ENCODE measurements at regions not wholly inside any gene's neighbourhood (a gene's known extent, or its start where the extent isn't known, plus 50 kb on each side); places are given as distances from the start of the nearest gene placed in this dataset.

GRCh38 chr4:18847249-18847890 lies 825.8 kb upstream of the LCORL start:
- ChIA-PET CTCF (no interaction called here), POLR2A (no interaction called here)
- Histone ChIP-seq H3K4me1 (no peaks in the 10 kb centered on the region), H3K4me3 (ENCODE audit: low read depth, low read length) (no peak overlapping the region), H3K9me3 (no peaks in the 10 kb centered on the region), H3K27me3 (replicated peaks; ENCODE audit: control insufficient read depth, insufficient read depth, low read length) (no peaks in the 10 kb centered on the region), H3K36me3 (ENCODE audit: control insufficient read depth, insufficient read depth, low read length) (no peaks in the 10 kb centered on the region)
- H3K36me3 Mint-ChIP-seq (ENCODE audit: insufficient read depth, unreplicated experiment) = no peaks in the 10 kb centered on the region
- H3K9me3 Mint-ChIP-seq (ENCODE audit: unreplicated experiment) = peaks cover 36% of the 10 kb centered on the region
- no peaks in the 10 kb centered on the region for H3K4me1 Mint-ChIP-seq (ENCODE audit: low read depth, unreplicated experiment)
- intact Hi-C loops (cut with micrococcal nuclease; ENCODE audit: unreplicated experiment) = no loop called here
- H3K27ac Mint-ChIP-seq (ENCODE audit: unreplicated experiment) = no peak overlapping the region
- no peaks in the 10 kb centered on the region for H3K27me3 Mint-ChIP-seq (ENCODE audit: insufficient read depth, unreplicated experiment)
- H3K4me3 Mint-ChIP-seq (ENCODE audit: unreplicated experiment) = no peak overlapping the region
- no TSS peak for BruUV-seq (replicated peaks)
- TF ChIP-seq, protein P1, sequence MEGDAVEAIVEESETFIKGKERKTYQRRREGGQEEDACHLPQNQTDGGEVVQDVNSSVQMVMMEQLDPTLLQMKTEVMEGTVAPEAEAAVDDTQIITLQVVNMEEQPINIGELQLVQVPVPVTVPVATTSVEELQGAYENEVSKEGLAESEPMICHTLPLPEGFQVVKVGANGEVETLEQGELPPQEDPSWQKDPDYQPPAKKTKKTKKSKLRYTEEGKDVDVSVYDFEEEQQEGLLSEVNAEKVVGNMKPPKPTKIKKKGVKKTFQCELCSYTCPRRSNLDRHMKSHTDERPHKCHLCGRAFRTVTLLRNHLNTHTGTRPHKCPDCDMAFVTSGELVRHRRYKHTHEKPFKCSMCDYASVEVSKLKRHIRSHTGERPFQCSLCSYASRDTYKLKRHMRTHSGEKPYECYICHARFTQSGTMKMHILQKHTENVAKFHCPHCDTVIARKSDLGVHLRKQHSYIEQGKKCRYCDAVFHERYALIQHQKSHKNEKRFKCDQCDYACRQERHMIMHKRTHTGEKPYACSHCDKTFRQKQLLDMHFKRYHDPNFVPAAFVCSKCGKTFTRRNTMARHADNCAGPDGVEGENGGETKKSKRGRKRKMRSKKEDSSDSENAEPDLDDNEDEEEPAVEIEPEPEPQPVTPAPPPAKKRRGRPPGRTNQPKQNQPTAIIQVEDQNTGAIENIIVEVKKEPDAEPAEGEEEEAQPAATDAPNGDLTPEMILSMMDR (IDR thresholded peaks at IDR 0.05; ENCODE audit: insufficient read depth in 1 of 2, low read depth in 1 of 2, low read length in 1 of 2, severe bottlenecking in 1 of 2, unreplicated experiment in 1 of 2) = no peak
- no peak for DNase-seq

- Histone ChIP-seq H3K9me3 (no peaks in the 10 kb centered on the region), H3K27me3 (replicated peaks; ENCODE audit: control insufficient read depth, insufficient read depth, low read length) (no peaks in the 10 kb centered on the region), H3K4me1 (no peaks in the 10 kb centered on the region), H3K36me3 (ENCODE audit: control insufficient read depth, insufficient read depth, low read length) (no peaks in the 10 kb centered on the region), H3K4me3 (ENCODE audit: low read depth, low read length) (no peak overlapping the region)
- POLR2A ChIA-PET = no interaction called here
- Mint-ChIP-seq H3K27ac (ENCODE audit: unreplicated experiment) (no peak overlapping the region), H3K4me1 (ENCODE audit: low read depth, unreplicated experiment) (no peaks in the 10 kb centered on the region), H3K27me3 (ENCODE audit: insufficient read depth, unreplicated experiment) (no peaks in the 10 kb centered on the region), H3K36me3 (ENCODE audit: insufficient read depth, unreplicated experiment) (no peaks in the 10 kb centered on the region), H3K9me3 (ENCODE audit: unreplicated experiment) (peaks cover 36% of the 10 kb centered on the region), H3K4me3 (ENCODE audit: unreplicated experiment) (no peak overlapping the region)
- DNase-seq = no peak
- no TSS peak for BruUV-seq (replicated peaks)
- CTCF ChIA-PET = no interaction called here
- intact Hi-C loops (cut with micrococcal nuclease; ENCODE audit: unreplicated experiment) = no loop called here
- TF ChIP-seq, protein P1 (IDR thresholded peaks at IDR 0.05; ENCODE audit: insufficient read depth in 1 of 2, low read depth in 1 of 2, low read length in 1 of 2, severe bottlenecking in 1 of 2, unreplicated experiment in 1 of 2) = no peak
Measured at GRCh38 chr4:18846313-18846712, 824.8 kb upstream of the LCORL start.

- no peaks in the 10 kb centered on the region for H3K27me3 Mint-ChIP-seq (ENCODE audit: insufficient read depth, unreplicated experiment)
- no peak overlapping the region for H3K27ac Mint-ChIP-seq (ENCODE audit: unreplicated experiment)
- H3K4me1 Mint-ChIP-seq (ENCODE audit: low read depth, unreplicated experiment) = no peaks in the 10 kb centered on the region
- no peak for DNase-seq
- Histone ChIP-seq H3K4me1 (no peaks in the 10 kb centered on the region), H3K36me3 (ENCODE audit: control insufficient read depth, insufficient read depth, low read length) (no peaks in the 10 kb centered on the region), H3K27me3 (replicated peaks; ENCODE audit: control insufficient read depth, insufficient read depth, low read length) (no peaks in the 10 kb centered on the region), H3K9me3 (no peaks in the 10 kb centered on the region), H3K4me3 (ENCODE audit: low read depth, low read length) (no peak overlapping the region)
- peaks cover 40% of the 10 kb centered on the region for H3K9me3 Mint-ChIP-seq (ENCODE audit: unreplicated experiment)
- TF ChIP-seq, protein P1 (IDR thresholded peaks at IDR 0.05; ENCODE audit: insufficient read depth in 1 of 2, low read depth in 1 of 2, low read length in 1 of 2, severe bottlenecking in 1 of 2, unreplicated experiment in 1 of 2) = no peak
- H3K36me3 Mint-ChIP-seq (ENCODE audit: insufficient read depth, unreplicated experiment) = no peaks in the 10 kb centered on the region
- H3K4me3 Mint-ChIP-seq (ENCODE audit: unreplicated experiment) = no peak overlapping the region
- POLR2A ChIA-PET = no interaction called here
- CTCF ChIA-PET = interaction anchor here (0.6 kb wide), 1 partner anchor 179 kb away, joined by 3 read pairs; no protein-coding TSS in a partner anchor
- no TSS peak for BruUV-seq (replicated peaks)
- intact Hi-C loops (cut with micrococcal nuclease; ENCODE audit: unreplicated experiment) = no loop called here
Measured at GRCh38 chr4:18844726-18845125, 823.2 kb upstream of the LCORL start.

Data from Caco-2 (cell line).